ENCODE measurements at regions not wholly inside any gene's neighbourhood (a gene's known extent, or its start where the extent isn't known, plus 50 kb on each side); places are given as distances from the start of the nearest gene placed in this dataset.

GRCh38 chr10:78196396-78196795 is 162.7 kb downstream of the RPS24 start:
- CTCF ChIA-PET = no interaction called here
- H3K4me1 Mint-ChIP-seq (ENCODE audit: low read depth) = no peaks in the 10 kb centered on the region
- no peak overlapping the region for H3K27ac Mint-ChIP-seq
- no peaks in the 10 kb centered on the region for H3K27me3 Mint-ChIP-seq (ENCODE audit: low read depth)
- H3K4me3 Mint-ChIP-seq = no peak overlapping the region
- peaks cover 3% of the 10 kb centered on the region for H3K9me3 Mint-ChIP-seq
- DNase-seq = no peak
- H3K36me3 Mint-ChIP-seq (ENCODE audit: low read depth) = no peaks in the 10 kb centered on the region
- intact Hi-C loops (cut with micrococcal nuclease) = no loop called here

- peak; percentile 37 for DNase-seq
- CTCF ChIA-PET = no interaction called here
- Mint-ChIP-seq H3K36me3 (ENCODE audit: low read depth) (no peaks in the 10 kb centered on the region), H3K27ac (no peak overlapping the region), H3K4me3 (no peak overlapping the region), H3K27me3 (ENCODE audit: low read depth) (no peaks in the 10 kb centered on the region), H3K4me1 (ENCODE audit: low read depth) (no peaks in the 10 kb centered on the region), H3K9me3 (peaks cover 3% of the 10 kb centered on the region)
- intact Hi-C loops (cut with micrococcal nuclease) = no loop called here
Observed at GRCh38 chr10:78196964-78197363, 163.3 kb downstream of the RPS24 start.

- no peak overlapping the region for H3K4me3 Mint-ChIP-seq
- peaks cover 3% of the 10 kb centered on the region for H3K9me3 Mint-ChIP-seq
- H3K27me3 Mint-ChIP-seq (ENCODE audit: low read depth) = no peaks in the 10 kb centered on the region
- intact Hi-C loops (cut with micrococcal nuclease) = no loop called here
- DNase-seq = no peak
- no peak overlapping the region for H3K27ac Mint-ChIP-seq
- CTCF ChIA-PET = interaction anchor here (1.5 kb wide), 1 partner anchor 150 kb away, joined by 3 read pairs; no protein-coding TSS in a partner anchor
- H3K36me3 Mint-ChIP-seq (ENCODE audit: low read depth) = no peaks in the 10 kb centered on the region
- H3K4me1 Mint-ChIP-seq (ENCODE audit: low read depth) = no peaks in the 10 kb centered on the region
Observed at GRCh38 chr10:78197628-78198272, 164.1 kb downstream of the RPS24 start.

GRCh38 chr10:78199005-78199725 is 165.5 kb downstream of the RPS24 start:
- intact Hi-C loops (cut with micrococcal nuclease) = no loop called here
- H3K27ac Mint-ChIP-seq = no peak overlapping the region
- H3K9me3 Mint-ChIP-seq = no peaks in the 10 kb centered on the region
- CTCF ChIA-PET = interaction anchor here (0.6 to 1.5 kb wide), 2 partner anchors 92 to 152 kb away, joined by 3 read pairs; no protein-coding TSS in a partner anchor
- no peaks in the 10 kb centered on the region for H3K4me1 Mint-ChIP-seq (ENCODE audit: low read depth)
- DNase-seq = no peak
- no peak overlapping the region for H3K4me3 Mint-ChIP-seq
- H3K36me3 Mint-ChIP-seq (ENCODE audit: low read depth) = no peaks in the 10 kb centered on the region
- H3K27me3 Mint-ChIP-seq (ENCODE audit: low read depth) = no peaks in the 10 kb centered on the region

- H3K9me3 Mint-ChIP-seq = no peaks in the 10 kb centered on the region
- no peak overlapping the region for H3K4me3 Mint-ChIP-seq
- H3K27me3 Mint-ChIP-seq (ENCODE audit: low read depth) = no peaks in the 10 kb centered on the region
- H3K4me1 Mint-ChIP-seq (ENCODE audit: low read depth) = no peaks in the 10 kb centered on the region
- H3K27ac Mint-ChIP-seq = no peak overlapping the region
- H3K36me3 Mint-ChIP-seq (ENCODE audit: low read depth) = no peaks in the 10 kb centered on the region
- CTCF ChIA-PET = interaction anchor here (0.6 kb wide), 1 partner anchor 92 kb away, joined by 3 read pairs; no protein-coding TSS in a partner anchor
- DNase-seq = no peak
- intact Hi-C loops (cut with micrococcal nuclease) = no loop called here
Observed at GRCh38 chr10:78199759-78200158, 166.1 kb downstream of the RPS24 start.

GRCh38 chr10:78200686-78201085 is 167.0 kb downstream of the RPS24 start:
- Mint-ChIP-seq H3K27me3 (ENCODE audit: low read depth) (no peaks in the 10 kb centered on the region), H3K36me3 (ENCODE audit: low read depth) (no peaks in the 10 kb centered on the region)
- CTCF ChIA-PET = interaction anchor here (0.6 kb wide), 1 partner anchor 192 kb away, joined by 3 read pairs; no protein-coding TSS in a partner anchor

GRCh38 chr10:78202386-78202785 is 168.7 kb downstream of the RPS24 start:
- H3K4me3 Mint-ChIP-seq = no peak overlapping the region
- H3K27me3 Mint-ChIP-seq (ENCODE audit: low read depth) = no peaks in the 10 kb centered on the region
- no peak for DNase-seq
- no peaks in the 10 kb centered on the region for H3K36me3 Mint-ChIP-seq (ENCODE audit: low read depth)
- no peak overlapping the region for H3K27ac Mint-ChIP-seq
- H3K4me1 Mint-ChIP-seq (ENCODE audit: low read depth) = peaks cover 10% of the 10 kb centered on the region
- CTCF ChIA-PET = no interaction called here
- no peaks in the 10 kb centered on the region for H3K9me3 Mint-ChIP-seq
- intact Hi-C loops (cut with micrococcal nuclease) = no loop called here

More at GRCh38 chr10:78200686-78201085, 167.0 kb downstream of the RPS24 start:
- intact Hi-C loops (cut with micrococcal nuclease) = no loop called here
- Mint-ChIP-seq H3K4me1 (ENCODE audit: low read depth) (peaks cover 7% of the 10 kb centered on the region), H3K27ac (no peak overlapping the region), H3K4me3 (no peak overlapping the region), H3K9me3 (no peaks in the 10 kb centered on the region)
- DNase-seq = no peak

GRCh38 chr10:78203915-78204818 is 170.5 kb downstream of the RPS24 start:
- CTCF ChIA-PET = no interaction called here
- DNase-seq = no peak
- no peak overlapping the region for H3K27ac Mint-ChIP-seq
- no peaks in the 10 kb centered on the region for H3K9me3 Mint-ChIP-seq
- intact Hi-C loops (cut with micrococcal nuclease) = no loop called here
- H3K4me1 Mint-ChIP-seq (ENCODE audit: low read depth) = peaks cover 10% of the 10 kb centered on the region
- H3K27me3 Mint-ChIP-seq (ENCODE audit: low read depth) = no peaks in the 10 kb centered on the region
- no peaks in the 10 kb centered on the region for H3K36me3 Mint-ChIP-seq (ENCODE audit: low read depth)
- H3K4me3 Mint-ChIP-seq = no peak overlapping the region

DNA sequence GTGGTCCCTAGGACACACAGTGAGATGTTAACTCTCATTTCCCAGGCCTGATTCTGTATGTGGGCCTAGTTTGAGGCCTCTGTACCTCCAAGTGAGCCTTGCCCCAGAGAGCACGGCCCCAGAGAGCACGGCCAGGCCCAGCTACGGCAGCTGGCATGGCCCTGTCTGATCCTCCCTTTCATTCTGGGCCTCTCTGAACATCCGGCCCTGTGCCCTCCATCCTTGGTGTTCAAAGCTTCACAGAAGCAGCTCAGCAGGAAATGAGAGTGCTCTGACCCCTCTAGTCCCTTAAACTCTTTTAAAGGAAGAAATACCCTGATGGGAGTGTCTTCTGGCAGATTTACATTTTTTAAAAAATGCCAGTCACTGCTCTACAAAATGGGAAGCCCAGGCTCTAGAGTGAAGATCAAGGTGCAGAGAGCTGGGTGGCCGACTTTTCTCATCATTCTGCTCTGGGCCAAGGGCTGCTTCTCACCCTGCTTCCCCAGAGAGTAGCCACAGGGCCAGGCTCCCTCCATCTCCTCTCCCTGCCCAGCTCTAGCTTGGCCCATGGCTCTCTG is 171.9 kb downstream of the RPS24 start:
- peaks cover 10% of the 10 kb centered on the region for H3K4me1 Mint-ChIP-seq (ENCODE audit: low read depth)
- intact Hi-C loops (cut with micrococcal nuclease) = no loop called here
- no peaks in the 10 kb centered on the region for H3K27me3 Mint-ChIP-seq (ENCODE audit: low read depth)
- peak; percentile 27 for DNase-seq
- no peaks in the 10 kb centered on the region for H3K9me3 Mint-ChIP-seq
- no peaks in the 10 kb centered on the region for H3K36me3 Mint-ChIP-seq (ENCODE audit: low read depth)
- no peak overlapping the region for H3K27ac Mint-ChIP-seq
- CTCF ChIA-PET = no interaction called here
- H3K4me3 Mint-ChIP-seq = no peak overlapping the region

DNA sequence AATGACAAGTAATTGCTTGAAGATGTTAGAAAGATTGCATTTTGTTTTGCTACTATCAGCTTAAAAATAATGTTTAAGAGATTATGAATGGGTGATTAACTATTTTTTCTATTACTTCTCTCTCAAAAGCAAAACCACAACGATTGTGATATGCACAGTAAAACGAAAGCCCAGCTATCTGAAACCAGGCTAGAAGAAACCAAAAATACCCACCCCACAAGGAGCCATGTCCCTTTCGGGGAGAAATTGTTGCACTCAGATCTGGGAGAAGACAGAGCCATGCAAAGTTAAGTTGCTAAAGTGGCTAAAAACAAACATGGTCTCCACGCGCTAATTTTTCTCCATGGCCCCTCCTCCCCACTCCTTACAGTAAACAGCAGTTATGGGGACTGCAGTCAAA is 173.6 kb downstream of the RPS24 start:
- Mint-ChIP-seq H3K27ac (no peak overlapping the region), H3K36me3 (ENCODE audit: low read depth) (no peaks in the 10 kb centered on the region), H3K4me3 (no peak overlapping the region), H3K9me3 (no peaks in the 10 kb centered on the region), H3K4me1 (ENCODE audit: low read depth) (peaks cover 10% of the 10 kb centered on the region), H3K27me3 (ENCODE audit: low read depth) (no peaks in the 10 kb centered on the region)
- CTCF ChIA-PET = no interaction called here
- no peak for DNase-seq
- intact Hi-C loops (cut with micrococcal nuclease) = no loop called here

GRCh38 chr10:78207776-78208175 is 174.1 kb downstream of the RPS24 start:
- no peak overlapping the region for H3K4me3 Mint-ChIP-seq
- no peaks in the 10 kb centered on the region for H3K27me3 Mint-ChIP-seq (ENCODE audit: low read depth)
- intact Hi-C loops (cut with micrococcal nuclease) = no loop called here
- no peaks in the 10 kb centered on the region for H3K9me3 Mint-ChIP-seq
- H3K4me1 Mint-ChIP-seq (ENCODE audit: low read depth) = peaks cover 10% of the 10 kb centered on the region
- no peak for DNase-seq
- H3K27ac Mint-ChIP-seq = no peak overlapping the region
- no peaks in the 10 kb centered on the region for H3K36me3 Mint-ChIP-seq (ENCODE audit: low read depth)
- CTCF ChIA-PET = interaction anchor here (0.7 kb wide), 1 partner anchor 718 kb away, joined by 3 read pairs; no protein-coding TSS in a partner anchor

DNA sequence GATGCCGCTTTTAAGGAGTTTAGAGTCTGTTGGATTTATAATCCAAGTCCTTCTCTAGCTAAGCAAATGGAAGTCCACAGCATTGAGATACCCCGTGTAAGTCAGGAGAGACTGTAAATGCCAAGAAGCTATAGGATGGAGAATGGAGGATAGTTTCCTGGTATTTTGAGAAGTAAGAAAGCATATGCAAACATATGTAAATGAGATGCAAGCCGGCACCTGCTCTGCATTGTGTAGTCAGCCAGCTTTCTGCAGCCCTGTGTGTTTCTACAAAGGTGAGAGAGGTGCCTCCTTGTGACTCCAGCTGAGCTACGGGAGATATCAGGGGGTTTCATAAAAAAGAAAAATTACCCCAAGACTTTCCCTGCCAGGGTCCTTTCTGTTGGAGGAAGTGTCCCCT is 176.3 kb downstream of the RPS24 start:
- no peak overlapping the region for H3K27ac Mint-ChIP-seq
- H3K9me3 Mint-ChIP-seq = no peaks in the 10 kb centered on the region
- H3K27me3 Mint-ChIP-seq (ENCODE audit: low read depth) = no peaks in the 10 kb centered on the region
- no peaks in the 10 kb centered on the region for H3K36me3 Mint-ChIP-seq (ENCODE audit: low read depth)
- DNase-seq = no peak
- intact Hi-C loops (cut with micrococcal nuclease) = loop anchor here (2.0 kb wide), 1 partner anchor 447 kb away; no protein-coding TSS in a partner anchor
- H3K4me1 Mint-ChIP-seq (ENCODE audit: low read depth) = peaks cover 9% of the 10 kb centered on the region
- CTCF ChIA-PET = interaction anchor here (1.1 kb wide), 1 partner anchor 19 kb away, joined by 3 read pairs; no protein-coding TSS in a partner anchor
- H3K4me3 Mint-ChIP-seq = no peak overlapping the region

Data from activated naive CD4-positive, alpha-beta T cell treated with anti-CD3 and anti-CD28 coated beads for 36 hours (primary cell).